PC-3 (cell line): ENCODE measurements at regions not wholly inside any gene's neighbourhood (a gene's known extent, or its start where the extent isn't known, plus 50 kb on each side); places are given as distances from the start of the nearest gene placed in this dataset.

Experiments used
- ATAC-seq: fragments of 200-7000 bp; cut with Tn5 transposase; 2 replicates; pipeline ENCODE4 v1.9.1; 2020; ENCODE audit warnings: mild to moderate bottlenecking, moderate library complexity
- BruUV-seq: library from RNA; stranded (reverse); fragments of 400-500 nt; replicated peaks from 2 replicates; lab custom pipeline; 2021; lab: Mats Ljungman, UMichigan
- CTCF ChIA-PET: fragments of 300-600 bp; sonication (Branson Sonifier 250); formaldehyde crosslinking; loops from one replicate; lab custom pipeline; 2022; ENCODE audit warnings: antibody characterized with exemption; lab: Charles Lee
- POLR2A ChIA-PET: fragments of 300-600 bp; sonication (Branson Sonifier 250); formaldehyde crosslinking; loops from one replicate; lab custom pipeline; 2022; ENCODE audit warnings: antibody characterized with exemption; ENCODE audit not compliant: unreplicated experiment; lab: Charles Lee
- DNase-seq: peaks from one replicate; pipeline ENCODE4 v3.0.0-alpha.2; 2015
- H2AFZ ChIP-seq: fragments of 300-600 bp; sonication (generic); 2 replicates; pipeline ENCODE4 v1.6.0; 2016; ENCODE audit warnings: antibody characterized with exemption, low read length
- H3F3A ChIP-seq: fragments of 300-600 bp; sonication (generic); one replicate; pipeline ENCODE4 v1.6.0; 2017; ENCODE audit warnings: antibody characterized with exemption, low read length, control low read depth, mild to moderate bottlenecking; ENCODE audit not compliant: unreplicated experiment
- H3K27ac ChIP-seq: fragments of 300-600 bp; sonication (generic); 2 replicates; pipeline ENCODE4 v1.5.1; 2016; ENCODE audit warnings: mild to moderate bottlenecking, low read length
- H3K27me3 ChIP-seq: fragments of 300-600 bp; sonication (generic); 2 replicates; pipeline ENCODE4 v1.6.1; 2016; ENCODE audit warnings: low read length, mixed read lengths
- H3K36me3 ChIP-seq: fragments of 300-600 bp; sonication (generic); 2 replicates; pipeline ENCODE4 v1.6.1; 2016; ENCODE audit warnings: low read depth, mixed run types, low read length, mixed read lengths
- H3K4me1 ChIP-seq: fragments of 300-600 bp; sonication (generic); 2 replicates; pipeline ENCODE4 v1.5.1; 2016; ENCODE audit warnings: low read length; ENCODE audit not compliant: insufficient read depth
- H3K4me2 ChIP-seq: fragments of 300-600 bp; sonication (generic); 2 replicates; pipeline ENCODE4 v1.6.0; 2016; ENCODE audit warnings: low read length
- H3K4me3 ChIP-seq: fragments of 300-600 bp; sonication (generic); 2 replicates; pipeline ENCODE4 v1.5.1; 2016; ENCODE audit warnings: mild to moderate bottlenecking, low read length, mixed read lengths
- H3K79me2 ChIP-seq: fragments of 300-600 bp; sonication (generic); 2 replicates; pipeline ENCODE4 v1.6.1; 2017; ENCODE audit warnings: low read length, mixed read lengths
- H3K9ac ChIP-seq: fragments of 300-600 bp; sonication (generic); 2 replicates; pipeline ENCODE4 v1.6.0; 2016; ENCODE audit warnings: mild to moderate bottlenecking, low read length
- H3K9me2 ChIP-seq: fragments of 300-600 bp; sonication (generic); replicated peaks from 2 replicates; pipeline ENCODE4 v1.6.1; 2016; ENCODE audit warnings: mixed run types, low read length, mixed read lengths
- H3K9me3 ChIP-seq: fragments of 300-600 bp; sonication (generic); 2 replicates; pipeline ENCODE4 v1.6.1; 2016; ENCODE audit warnings: low read length, mixed read lengths
- H4K20me1 ChIP-seq: fragments of 300-600 bp; sonication (generic); 2 replicates; pipeline ENCODE4 v1.6.1; 2016; ENCODE audit warnings: low read length, mixed read lengths
- CTCF ChIP-seq: fragments of 300-600 bp; sonication (generic); conservative IDR thresholded peaks from 2 replicates; pipeline ENCODE4 v1.5.1; 2017; ENCODE audit warnings: antibody characterized with exemption, low read depth, mild to moderate bottlenecking, low read length
- EZH2 ChIP-seq: fragments of 300-600 bp; sonication (generic); IDR thresholded peaks from one replicate; pipeline ENCODE4 v1.6.1; 2017; ENCODE audit warnings: antibody characterized with exemption, mild to moderate bottlenecking, low read length; ENCODE audit not compliant: unreplicated experiment
- EZH2phosphoT487 ChIP-seq: fragments of 300-600 bp; sonication (generic); IDR thresholded peaks from 2 replicates; pipeline ENCODE4 v1.6.1; 2018; ENCODE audit warnings: mild to moderate bottlenecking, antibody characterized with exemption, low read length, borderline replicate concordance
- intact Hi-C: fragments of 100-400 bp; cut with micrococcal nuclease; formaldehyde crosslinking; loops from 2 replicates; pipeline ENCODE4 v1.9.0; 2023

- H3K9me2 ChIP-seq: no peaks in the 10 kb centered on the region
- H3K9me3 ChIP-seq: no peaks in the 10 kb centered on the region
- no peak overlapping the region for H3K4me3 ChIP-seq
- no peak overlapping the region for H2AFZ ChIP-seq
- peaks cover 19% of the 10 kb centered on the region for H3K4me1 ChIP-seq
- no peaks in the 10 kb centered on the region for H3K36me3 ChIP-seq
- H4K20me1 ChIP-seq: no peaks in the 10 kb centered on the region
- no peak overlapping the region for H3K27ac ChIP-seq
- no peak overlapping the region for H3K9ac ChIP-seq
- TF ChIP-seq EZH2phosphoT487 (no peak), CTCF (no peak), EZH2 (no peak)
- intact Hi-C loops: no loop called here
- ChIA-PET POLR2A (no interaction called here), CTCF (no interaction called here)
- no peak overlapping the region for H3K4me2 ChIP-seq
- H3F3A ChIP-seq: no peaks in the 10 kb centered on the region
- H3K27me3 ChIP-seq: no peaks in the 10 kb centered on the region
- ATAC-seq (no peak), DNase-seq (no peak)
- BruUV-seq: no TSS peak
- H3K79me2 ChIP-seq: no peaks in the 10 kb centered on the region
These were observed 273.0 kb downstream of the ELAVL2 start for GRCh38 chr9:23552876-23553601.

- POLR2A ChIA-PET: no interaction called here
These were observed 271.4 kb downstream of the ELAVL2 start for GRCh38 chr9:23554686-23555085.

More at GRCh38 chr9:23554686-23555085, 271.4 kb downstream of the ELAVL2 start:
- intact Hi-C loops: no loop called here
- TF ChIP-seq EZH2phosphoT487 (no peak), EZH2 (no peak), CTCF (no peak)
- Histone ChIP-seq H3K4me2 (no peak overlapping the region), H3K4me3 (no peak overlapping the region), H3K9me2 (no peaks in the 10 kb centered on the region), H3K27me3 (no peaks in the 10 kb centered on the region), H3K79me2 (no peaks in the 10 kb centered on the region), H3K4me1 (peaks cover 19% of the 10 kb centered on the region), H3K9ac (no peak overlapping the region), H2AFZ (no peak overlapping the region), H4K20me1 (no peaks in the 10 kb centered on the region), H3K36me3 (no peaks in the 10 kb centered on the region), H3K27ac (no peak overlapping the region), H3F3A (no peaks in the 10 kb centered on the region), H3K9me3 (no peaks in the 10 kb centered on the region)
- no peak for ATAC-seq
- CTCF ChIA-PET: no interaction called here
- no TSS peak for BruUV-seq
- no peak for DNase-seq
